Pulmonary artery endothelial cell (primary cell): ENCODE measurements at regions not wholly inside any gene's neighbourhood (a gene's known extent, or its start where the extent isn't known, plus 50 kb on each side); places are given as distances from the start of the nearest gene placed in this dataset.

Source experiments
- DNase-seq: peaks from one replicate; pipeline ENCODE4 v3.0.0-alpha.2; 2011; ENCODE audit warnings: low read depth, low spot score

GRCh38 chr12:132408626-132409494, 79.5 kb upstream of the GALNT9 start:
- DNase-seq = no peak

GRCh38 chr12:132407992-132408391, 78.6 kb upstream of the GALNT9 start:
- DNase-seq = no peak

- no peak for DNase-seq
Measured at GRCh38 chr12:132407451-132407961, 78.1 kb upstream of the GALNT9 start.

GRCh38 chr12:132406493-132407450, 77.4 kb upstream of the GALNT9 start:
- no peak for DNase-seq

- DNase-seq = no peak
Measured at GRCh38 chr12:132405742-132406251, 76.4 kb upstream of the GALNT9 start.

- DNase-seq = no peak
Measured at GRCh38 chr12:132404951-132405741, 75.8 kb upstream of the GALNT9 start.

- no peak for DNase-seq
Measured at GRCh38 chr12:132404435-132404855, 75.1 kb upstream of the GALNT9 start.

GRCh38 chr12:132403636-132404434, 74.4 kb upstream of the GALNT9 start:
- DNase-seq = no peak

- no peak for DNase-seq
Measured at GRCh38 chr12:132402831-132403416, 73.5 kb upstream of the GALNT9 start.

- DNase-seq = no peak
Measured at GRCh38 chr12:132401982-132402381, 72.6 kb upstream of the GALNT9 start.

GRCh38 chr12:132400011-132400641, 70.7 kb upstream of the GALNT9 start:
- DNase-seq = no peak

- DNase-seq = no peak
Measured at GRCh38 chr12:132399092-132400010, 70.0 kb upstream of the GALNT9 start.

GRCh38 chr12:132398386-132398991, 69.1 kb upstream of the GALNT9 start:
- DNase-seq = no peak

GRCh38 chr12:132397934-132398385, 68.6 kb upstream of the GALNT9 start:
- no peak for DNase-seq

GRCh38 chr12:132397152-132397933, 68.0 kb upstream of the GALNT9 start:
- DNase-seq = no peak

GRCh38 chr12:132396657-132397056, 67.3 kb upstream of the GALNT9 start:
- DNase-seq = no peak

GRCh38 chr12:132395908-132396305, 66.5 kb upstream of the GALNT9 start:
- DNase-seq = no peak
